Thyroid gland (tissue), 4 donors: ENCODE measurements at regions not wholly inside any gene's neighbourhood (a gene's known extent, or its start where the extent isn't known, plus 50 kb on each side); places are given as distances from the start of the nearest gene placed in this dataset.

ENCODE experiments used
- DNase-seq, 2 donors: peaks; one replicate each; pipeline ENCODE4 v3.0.0-alpha.2; 2019
- H3K27ac ChIP-seq, 3 donors: fragments of 200-600 bp; sonication (generic); 1 replicate in 2 of 3; 2 replicates in 1 of 3; pipeline ENCODE4 v1.5.1; 2016 to 2019; ENCODE audit warnings: mild to moderate bottlenecking in 1 of 3, moderate library complexity in 1 of 3
- H3K27me3 ChIP-seq: fragments of 200-600 bp; sonication (generic); one replicate; pipeline ENCODE4 v1.5.1; 2019
- H3K36me3 ChIP-seq, 2 donors: fragments of 200-600 bp; sonication (generic); one replicate each; pipeline ENCODE4 v1.5.1; 2016 to 2019
- H3K4me1 ChIP-seq, 2 donors: fragments of 200-600 bp; sonication (generic); one replicate each; pipeline ENCODE4 v1.5.1; 2017 to 2019
- H3K4me3 ChIP-seq, 3 donors: fragments of 200-600 bp; sonication (generic); replicated peaks in 1 of 3; 1 replicate in 2 of 3; 2 replicates in 1 of 3; pipeline ENCODE4 v1.5.1; 2016; ENCODE audit warnings: mild to moderate bottlenecking in 1 of 3
- H3K9me3 ChIP-seq: fragments of 200-600 bp; sonication (generic); one replicate; pipeline ENCODE4 v1.5.1; 2017
- POLR2A ChIP-seq, 2 donors: fragments of 450-650 bp; IDR thresholded peaks; one replicate each; pipeline ENCODE4 v1.6.1; 2017; ENCODE audit warnings: antibody characterized with exemption in 2 of 2, mild to moderate bottlenecking in 2 of 2, moderate library complexity in 1 of 2
- WGBS, 2 donors: methylation state at CpG; one replicate each; pipeline ENCODE4 v1.1.5; 2017; 5-methylcytosine and 5-hydroxymethylcytosine counted together
- intact Hi-C: fragments of 100-400 bp; cut with DNase I; formaldehyde crosslinking; loops from one replicate; pipeline ENCODE4 v1.15.1; 2023
- TF ChIP-seq, protein P1 (sequence below), 6 experiments: fragments of 200-600 bp in 3 of 6; fragments of 450-650 bp in 3 of 6; sonication (generic) in 3 of 6; IDR thresholded peaks; one replicate each; pipeline ENCODE4 v1.5.1; 2016 to 2019; ENCODE audit warnings: antibody characterized with exemption in 6 of 6, mild to moderate bottlenecking in 2 of 6, inconsistent platforms in 1 of 6, moderate library complexity in 1 of 6

GRCh38 chr3:120524171-120524923 lies 71.8 kb upstream of the NDUFB4 start:
- no peak overlapping the region for H3K4me3 ChIP-seq
- 66 to 74% methylated on average over 5 of the region's 5 CpGs for WGBS, 2 donors
- H3K27me3 ChIP-seq, result no peaks in the 10 kb centered on the region
- no peak for TF ChIP-seq POLR2A (IDR thresholded peaks at IDR 0.05)
- TF ChIP-seq, protein P1, sequence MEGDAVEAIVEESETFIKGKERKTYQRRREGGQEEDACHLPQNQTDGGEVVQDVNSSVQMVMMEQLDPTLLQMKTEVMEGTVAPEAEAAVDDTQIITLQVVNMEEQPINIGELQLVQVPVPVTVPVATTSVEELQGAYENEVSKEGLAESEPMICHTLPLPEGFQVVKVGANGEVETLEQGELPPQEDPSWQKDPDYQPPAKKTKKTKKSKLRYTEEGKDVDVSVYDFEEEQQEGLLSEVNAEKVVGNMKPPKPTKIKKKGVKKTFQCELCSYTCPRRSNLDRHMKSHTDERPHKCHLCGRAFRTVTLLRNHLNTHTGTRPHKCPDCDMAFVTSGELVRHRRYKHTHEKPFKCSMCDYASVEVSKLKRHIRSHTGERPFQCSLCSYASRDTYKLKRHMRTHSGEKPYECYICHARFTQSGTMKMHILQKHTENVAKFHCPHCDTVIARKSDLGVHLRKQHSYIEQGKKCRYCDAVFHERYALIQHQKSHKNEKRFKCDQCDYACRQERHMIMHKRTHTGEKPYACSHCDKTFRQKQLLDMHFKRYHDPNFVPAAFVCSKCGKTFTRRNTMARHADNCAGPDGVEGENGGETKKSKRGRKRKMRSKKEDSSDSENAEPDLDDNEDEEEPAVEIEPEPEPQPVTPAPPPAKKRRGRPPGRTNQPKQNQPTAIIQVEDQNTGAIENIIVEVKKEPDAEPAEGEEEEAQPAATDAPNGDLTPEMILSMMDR (IDR thresholded peaks at IDR 0.05), result no peak
- H3K9me3 ChIP-seq, result no peaks in the 10 kb centered on the region
- H3K4me1 ChIP-seq, result peaks cover 0 to 3% of the 10 kb centered on the region in 2 donors
- no peak overlapping the region for H3K27ac ChIP-seq
- intact Hi-C loops, result no loop called here
- DNase-seq, result no peak
- no peaks in the 10 kb centered on the region for H3K36me3 ChIP-seq

DNA sequence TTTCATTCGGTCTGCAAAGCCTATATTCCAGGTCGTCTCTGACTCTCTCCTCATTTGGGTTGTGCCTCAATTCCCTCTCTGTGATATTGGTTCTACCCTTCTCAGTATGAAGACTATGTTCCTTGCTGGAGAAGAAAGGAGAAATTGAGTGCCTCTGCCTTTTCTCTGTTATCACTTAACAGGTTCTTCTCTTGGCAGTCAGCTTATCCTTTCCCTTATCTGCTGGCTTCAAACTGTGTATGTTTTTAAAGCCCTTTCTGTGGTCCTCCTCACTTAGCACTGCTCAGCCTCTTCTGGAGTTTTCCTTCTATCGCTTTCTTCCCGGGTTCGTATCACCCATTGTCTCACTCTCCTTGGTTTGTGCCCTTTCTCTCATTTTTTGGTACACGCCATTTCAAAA lies 65.3 kb upstream of the FSTL1 start:
- Histone ChIP-seq H3K27me3 (no peaks in the 10 kb centered on the region), H3K36me3 (no peaks in the 10 kb centered on the region), H3K27ac (no peak overlapping the region), H3K4me1 (no peaks in the 10 kb centered on the region), H3K9me3 (no peaks in the 10 kb centered on the region), H3K4me3 (no peak overlapping the region)
- DNase-seq, result no peak
- intact Hi-C loops, result no loop called here
- 58 to 59% methylated on average over 6 of the region's 6 CpGs for WGBS, 2 donors
- TF ChIP-seq, protein P1 (IDR thresholded peaks at IDR 0.05), result no peak
- TF ChIP-seq POLR2A (IDR thresholded peaks at IDR 0.05), result no peak

GRCh38 chr3:120512655-120513054 lies 61.9 kb upstream of the FSTL1 start:
- Histone ChIP-seq H3K36me3 (no peaks in the 10 kb centered on the region), H3K27ac (no peak overlapping the region), H3K9me3 (no peaks in the 10 kb centered on the region), H3K4me3 (no peak overlapping the region), H3K4me1 (peaks cover 0 to under 1% of the 10 kb centered on the region in 2 donors), H3K27me3 (no peaks in the 10 kb centered on the region)
- TF ChIP-seq, protein P1 (IDR thresholded peaks at IDR 0.05), result no peak
- no peak for TF ChIP-seq POLR2A (IDR thresholded peaks at IDR 0.05)
- DNase-seq, result no peak
- WGBS, 2 donors, result 91% methylated on average over 2 of the region's 2 CpGs
- intact Hi-C loops, result no loop called here

- no peaks in the 10 kb centered on the region for H3K36me3 ChIP-seq
- peak overlapping the region in 2 of 3 donors; percentile 62 to 72 for H3K27ac ChIP-seq
- peaks cover 17 to 21% of the 10 kb centered on the region in 2 donors for H3K4me1 ChIP-seq
- WGBS, 2 donors, result 34% methylated on average over 10 of the region's 10 CpGs
- no peaks in the 10 kb centered on the region for H3K27me3 ChIP-seq
- DNase-seq, result peak; percentile 36 to 37
- no peaks in the 10 kb centered on the region for H3K9me3 ChIP-seq
- TF ChIP-seq, protein P1 (IDR thresholded peaks at IDR 0.05), result peak; percentile 38 to 63 (median 52)
- no peak for TF ChIP-seq POLR2A (IDR thresholded peaks at IDR 0.05)
- intact Hi-C loops, result loop anchor here (5.0 kb wide), 2 partner anchors 85 to 160 kb away; partner anchors contain the start of gene LRRC58
- no peak overlapping the region for H3K4me3 ChIP-seq
These were observed 56.3 kb upstream of the FSTL1 start for GRCh38 chr3:120506828-120507774.
